ENCODE measurements at regions not wholly inside any gene's neighbourhood (a gene's known extent, or its start where the extent isn't known, plus 50 kb on each side); places are given as distances from the start of the nearest gene placed in this dataset.

DNA sequence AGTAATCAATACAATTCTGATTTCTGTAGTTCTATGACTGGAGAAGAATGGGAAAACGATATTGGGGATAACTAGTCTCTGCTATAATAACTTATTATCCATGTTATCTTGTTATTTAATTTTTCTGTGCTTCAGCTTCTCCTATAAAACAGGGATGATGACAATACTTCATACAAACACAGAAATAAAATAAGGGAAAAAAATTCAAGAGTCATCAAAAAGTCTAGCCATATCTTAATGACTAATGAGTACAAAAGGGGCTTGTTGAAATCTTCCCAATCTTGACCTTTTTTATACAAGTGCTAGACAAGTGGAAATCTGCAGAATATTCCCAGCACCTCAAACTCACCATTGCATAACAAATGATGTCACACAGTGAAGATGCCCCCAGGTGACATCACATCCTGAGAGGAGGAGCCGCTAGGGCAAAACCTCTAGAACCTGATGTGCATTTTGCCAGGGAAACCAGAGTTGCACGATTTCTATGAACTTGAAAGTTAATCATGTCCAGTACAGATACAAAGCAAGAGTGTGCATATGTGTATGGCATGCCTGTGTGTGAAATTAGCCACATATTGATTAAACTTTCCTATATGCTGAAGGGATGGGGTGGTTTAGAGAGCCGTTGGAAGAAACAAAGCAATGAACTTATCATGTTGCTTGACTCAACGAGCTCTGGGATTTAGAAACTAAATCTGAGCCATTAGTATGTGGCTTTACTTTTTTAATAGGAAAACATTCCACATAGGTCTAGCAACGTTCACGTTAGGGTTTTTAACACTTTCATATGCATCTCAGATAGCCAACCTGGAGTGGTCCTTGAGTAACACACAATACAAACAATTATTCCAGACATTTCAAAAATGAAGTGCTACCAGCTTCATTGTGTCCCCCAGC lies 278.9 kb downstream of the SLC4A3 start:
- no peak for DNase-seq

DNA sequence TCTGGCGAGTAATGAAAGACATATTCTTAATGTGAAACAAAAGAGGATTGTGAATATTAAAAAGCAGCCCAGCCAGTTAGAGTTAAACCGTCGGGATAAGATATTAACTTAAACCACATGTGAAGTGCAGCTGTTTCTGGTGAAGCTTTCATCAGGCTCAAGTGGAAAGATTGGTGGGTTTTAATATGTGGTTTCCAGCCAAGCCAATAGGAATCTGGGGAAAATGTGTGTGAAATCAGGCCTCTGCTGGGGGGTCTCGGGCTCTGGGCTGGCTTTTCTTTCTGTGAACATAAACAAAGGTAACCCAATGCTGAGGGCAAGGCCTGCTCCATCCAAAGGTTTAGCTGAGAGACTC lies 279.6 kb downstream of the SLC4A3 start:
- DNase-seq = no peak

- DNase-seq = no peak
Measured at GRCh38 chr2:219908538-219908937, 281.1 kb downstream of the SLC4A3 start.

GRCh38 chr2:219911541-219911940 lies 284.1 kb downstream of the SLC4A3 start:
- DNase-seq = no peak

DNA sequence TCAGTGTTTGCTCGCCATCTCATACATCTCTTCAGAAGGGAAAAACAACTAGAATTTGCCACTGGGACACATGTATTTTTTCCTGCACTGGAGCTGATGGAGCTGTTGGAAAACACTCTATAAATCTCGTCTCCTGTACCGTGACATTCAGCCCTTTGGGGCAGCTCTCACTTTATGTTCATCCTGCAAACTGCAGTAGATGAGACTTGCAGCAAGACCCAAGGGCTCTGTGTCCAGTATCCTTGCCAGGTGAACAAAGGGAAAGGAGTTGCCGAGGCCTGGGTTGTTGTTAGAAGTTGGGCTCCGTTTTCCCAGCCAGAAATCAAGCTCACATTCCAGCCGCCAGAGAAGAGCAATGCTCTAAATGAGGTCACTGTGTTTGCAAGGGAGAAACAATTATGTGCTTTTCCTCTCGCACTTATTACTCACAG lies 285.1 kb downstream of the SLC4A3 start:
- no peak for DNase-seq

- DNase-seq = no peak
Measured at GRCh38 chr2:219914577-219914976, 287.1 kb downstream of the SLC4A3 start.

DNA sequence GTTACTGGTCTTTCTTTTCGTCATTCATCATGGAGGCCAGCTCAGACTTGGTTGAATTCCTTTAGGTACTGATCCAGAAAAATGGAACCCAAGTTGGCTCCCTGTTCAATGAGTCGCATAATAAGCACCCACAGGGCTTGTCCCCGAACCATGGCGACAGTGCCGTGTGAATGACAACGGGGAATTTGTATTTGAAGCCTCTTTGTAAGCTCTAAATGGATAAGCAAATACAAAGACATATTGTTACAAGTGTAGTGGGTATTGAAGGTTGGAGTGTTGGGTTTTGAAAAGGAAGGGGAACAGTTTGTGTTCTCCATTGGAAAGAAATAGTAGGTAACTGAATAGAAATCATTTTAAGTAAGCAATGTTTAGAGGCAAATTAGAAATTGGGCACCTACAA lies 288.9 kb downstream of the SLC4A3 start:
- no peak for DNase-seq

GRCh38 chr2:219916726-219917440 lies 289.5 kb downstream of the SLC4A3 start:
- no peak for DNase-seq

DNA sequence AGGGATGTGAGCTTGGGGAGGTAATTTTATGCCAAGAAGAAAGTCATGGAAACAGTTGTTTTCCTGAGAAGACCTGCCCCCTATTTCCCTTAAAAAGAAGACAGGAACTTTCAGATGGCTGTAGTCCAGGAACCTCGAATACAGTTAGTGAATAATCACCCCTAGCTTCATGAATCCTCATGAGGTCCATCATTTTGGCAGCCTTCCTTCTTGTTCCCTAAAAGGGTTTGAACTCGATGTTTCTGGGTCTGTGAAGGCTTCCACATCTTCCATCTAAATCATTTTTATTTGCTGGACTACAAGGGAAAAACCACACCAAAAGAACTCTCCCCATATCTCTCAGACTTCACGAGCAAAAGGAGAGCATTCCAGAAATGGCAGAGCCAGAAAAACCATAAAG lies 290.8 kb downstream of the SLC4A3 start:
- no peak for DNase-seq

DNA sequence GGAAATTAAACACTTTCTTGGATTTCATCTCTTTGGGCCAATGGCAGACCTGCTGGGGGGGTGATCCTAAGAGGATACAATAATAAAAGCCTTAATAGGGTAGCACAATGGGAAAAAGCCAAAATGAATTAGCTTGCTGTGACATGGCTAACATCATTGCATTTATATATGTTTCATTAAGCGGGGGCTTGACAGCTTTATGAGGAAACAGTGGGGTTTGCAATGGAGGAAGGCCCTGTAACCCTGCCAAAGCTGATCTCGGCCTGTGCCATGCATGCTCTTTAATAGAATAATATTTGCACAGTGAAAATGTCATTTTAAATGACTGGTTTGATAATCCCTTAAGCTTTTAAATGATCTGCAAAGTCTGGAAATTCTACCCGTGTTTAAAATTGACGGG lies 291.5 kb downstream of the SLC4A3 start:
- DNase-seq = no peak

- DNase-seq = no peak
Measured at GRCh38 chr2:219919506-219919905, 292.1 kb downstream of the SLC4A3 start.

- no peak for DNase-seq
Measured at GRCh38 chr2:219929835-219930234, 302.4 kb downstream of the SLC4A3 start.

- DNase-seq = no peak
Measured at GRCh38 chr2:219939647-219940046, 312.2 kb downstream of the SLC4A3 start.

GRCh38 chr2:219944866-219945265 lies 317.4 kb downstream of the SLC4A3 start:
- no peak for DNase-seq

DNA sequence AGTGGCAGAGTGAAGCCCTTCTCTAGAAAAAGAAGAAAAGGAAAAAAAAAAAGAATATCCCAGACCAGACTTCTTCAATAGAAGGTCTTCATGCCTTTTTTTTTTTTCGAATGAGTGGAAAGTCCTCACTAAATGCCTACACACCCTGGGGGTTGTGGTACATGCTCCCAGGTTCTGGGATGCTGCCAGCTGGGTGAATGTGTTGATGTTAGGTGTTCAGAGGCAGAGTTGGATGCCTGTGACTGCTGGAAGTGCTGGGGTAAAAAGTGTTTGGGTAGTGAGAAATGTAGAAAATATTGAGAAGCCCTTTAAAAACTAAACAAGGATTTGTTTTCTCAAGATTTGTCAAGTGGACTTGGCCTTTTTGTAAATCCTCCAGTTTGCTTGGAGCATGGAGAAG lies 318.6 kb downstream of the SLC4A3 start:
- DNase-seq = no peak

DNA sequence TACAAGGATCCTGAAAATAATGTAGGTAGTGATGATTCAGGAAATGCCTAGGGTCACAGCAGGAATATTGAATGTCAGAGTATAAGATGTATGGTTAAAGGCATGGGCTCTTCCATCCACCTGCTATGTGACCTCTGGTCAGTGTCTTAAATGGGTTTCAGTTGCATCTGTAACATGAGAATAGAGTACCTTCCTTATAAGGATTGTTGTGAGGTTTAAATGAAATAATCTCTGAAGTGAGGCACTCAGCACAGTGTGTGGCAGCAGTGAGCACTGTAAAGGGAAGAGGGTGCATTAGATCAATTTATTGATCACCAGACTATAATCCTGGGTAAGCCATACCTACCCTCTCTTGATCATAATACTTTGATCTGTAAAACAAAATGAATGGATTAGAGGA lies 319.1 kb downstream of the SLC4A3 start:
- no peak for DNase-seq

DNA sequence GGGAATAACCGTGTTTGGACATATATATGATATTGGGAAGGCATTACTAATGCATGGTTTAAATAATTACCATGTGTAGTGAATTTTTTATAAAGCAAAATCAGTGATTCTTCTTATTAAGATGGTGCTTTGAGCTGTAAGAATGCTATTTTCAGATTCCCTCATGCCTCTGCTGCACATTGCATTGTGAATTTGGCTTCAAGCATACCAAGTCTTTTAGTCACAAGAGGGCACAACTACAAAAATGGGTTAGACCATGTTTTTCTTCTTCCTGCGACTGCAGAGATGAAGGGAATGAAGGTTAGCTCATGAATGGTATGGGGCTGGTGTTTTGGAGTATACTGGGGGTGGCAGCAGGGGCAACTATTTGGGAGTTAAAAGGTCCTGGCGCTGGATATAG lies 320.1 kb downstream of the SLC4A3 start:
- DNase-seq = no peak

DNA sequence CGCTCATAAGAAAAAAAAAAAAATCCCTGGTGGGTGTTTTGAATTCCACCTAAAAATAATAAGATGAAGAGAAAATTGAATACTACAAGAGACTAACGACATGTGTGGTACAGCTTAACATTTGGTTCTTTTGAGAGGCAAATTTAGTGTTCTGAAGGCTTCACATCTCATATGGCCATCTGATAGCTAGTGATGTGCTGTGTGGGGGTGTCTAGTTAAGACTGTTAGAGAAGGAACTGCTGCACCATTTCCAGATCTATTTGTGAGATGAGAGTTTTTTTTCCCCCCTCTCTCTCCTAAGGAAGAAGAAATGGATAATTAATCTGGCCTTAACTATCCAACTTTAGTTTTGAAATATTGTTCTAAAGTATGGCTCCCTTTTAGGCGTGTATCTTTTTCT lies 321.6 kb downstream of the SLC4A3 start:
- DNase-seq = no peak

GRCh38 chr2:219951099-219951498 lies 323.7 kb downstream of the SLC4A3 start:
- DNase-seq = no peak

DNA sequence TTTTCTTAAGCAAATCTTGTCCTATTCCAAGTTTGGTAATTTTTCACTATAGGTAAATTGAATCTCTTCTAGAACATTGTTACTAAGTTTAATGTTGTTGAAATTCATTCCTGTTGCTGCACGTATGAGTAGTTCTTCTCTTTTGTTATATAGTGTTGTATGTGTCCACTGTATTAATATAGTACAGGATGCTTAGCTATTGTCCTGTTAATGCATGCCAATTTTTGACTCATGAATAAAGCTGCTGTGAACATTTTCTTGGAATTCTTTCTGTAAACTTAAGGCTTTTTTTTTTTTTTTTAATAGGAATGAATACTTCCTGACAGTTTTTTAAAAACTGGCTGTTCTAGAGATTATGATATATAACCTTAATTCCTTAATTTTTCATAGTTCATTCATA lies 326.9 kb downstream of the SLC4A3 start:
- no peak for DNase-seq

GRCh38 chr2:219957820-219958219 lies 330.4 kb downstream of the SLC4A3 start:
- DNase-seq = no peak

- DNase-seq = no peak
Measured at GRCh38 chr2:219958941-219959340, 331.5 kb downstream of the SLC4A3 start.

DNA sequence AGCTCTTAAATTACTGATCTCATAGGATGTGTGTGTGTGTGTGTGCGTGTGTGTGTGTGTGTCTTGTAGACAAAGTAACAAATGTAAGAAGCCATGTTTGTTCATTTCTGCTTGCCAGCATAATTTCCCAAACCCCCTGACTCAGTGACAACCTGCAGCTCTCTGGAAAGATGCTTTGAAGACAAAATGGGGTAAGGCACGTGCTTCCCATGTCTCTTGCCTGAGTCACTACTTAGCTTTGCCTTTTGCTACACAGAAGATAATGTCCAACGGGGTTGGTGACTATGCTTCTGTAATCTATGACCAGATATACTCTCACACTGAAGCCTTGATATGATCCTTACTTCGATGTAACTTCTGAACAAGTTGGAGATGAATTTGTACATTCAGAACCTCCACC lies 332.0 kb downstream of the SLC4A3 start:
- no peak for DNase-seq

- no peak for DNase-seq
Measured at GRCh38 chr2:219961947-219962498, 334.6 kb downstream of the SLC4A3 start.
